ENCODE measurements at regions not wholly inside any gene's neighbourhood (a gene's known extent, or its start where the extent isn't known, plus 50 kb on each side); places are given as distances from the start of the nearest gene placed in this dataset.

DNA sequence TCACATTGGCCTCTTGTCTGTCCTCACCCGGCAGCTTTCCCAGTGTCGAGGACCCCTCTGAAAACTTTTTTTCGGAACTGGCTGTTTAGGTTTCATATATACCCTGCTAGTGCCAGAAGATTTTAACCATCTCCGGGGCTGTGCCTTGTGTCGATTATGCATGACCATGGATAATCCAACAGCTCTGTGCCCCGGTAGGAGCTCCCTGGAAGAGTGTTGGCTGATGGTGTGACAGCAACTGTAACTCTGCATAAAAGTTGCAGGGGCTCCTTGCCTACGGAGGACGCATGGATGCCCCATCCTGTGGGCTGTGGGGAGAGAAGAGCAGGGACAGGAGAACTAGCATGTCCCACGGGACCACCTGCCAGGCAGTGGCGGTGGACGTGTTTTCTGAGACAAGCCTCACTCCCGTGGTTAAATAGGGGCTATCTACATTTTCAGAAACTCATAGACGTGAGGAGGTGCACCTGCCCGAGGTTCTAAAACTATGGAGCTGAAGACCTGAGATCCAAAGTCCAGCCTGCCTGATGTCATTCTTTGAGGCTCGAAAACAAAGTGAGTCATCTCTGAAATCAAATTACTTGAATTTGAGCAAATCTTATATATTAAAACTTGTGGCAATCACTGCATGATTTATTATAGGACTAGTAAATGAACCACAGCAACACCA is 437.2 kb upstream of the HS6ST1 start:
- in situ Hi-C loops (cut with HindIII; ENCODE audit: low sequenced_read_pairs), result no loop called here

DNA sequence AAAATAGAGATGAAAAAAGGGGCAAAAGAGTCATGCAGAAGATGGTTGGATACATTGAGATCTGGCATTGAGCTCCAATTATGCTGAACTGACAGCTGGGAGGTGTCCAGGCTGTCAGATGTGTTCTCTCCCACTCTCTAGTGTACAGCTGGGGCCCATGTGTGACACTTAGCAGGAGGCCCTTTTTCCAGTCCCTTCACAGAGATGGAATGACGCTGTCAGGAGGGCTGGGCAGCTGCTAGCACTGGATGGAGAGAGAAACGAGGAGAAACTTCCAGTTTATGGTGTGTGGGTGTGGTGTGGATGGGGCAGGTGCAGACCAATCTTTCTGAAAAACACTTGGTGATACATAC is 437.7 kb upstream of the HS6ST1 start:
- in situ Hi-C loops (cut with HindIII; ENCODE audit: low sequenced_read_pairs), result no loop called here

- in situ Hi-C loops (cut with HindIII; ENCODE audit: low sequenced_read_pairs), result no loop called here
Observed at GRCh38 chr2:128765811-128766210, 447.1 kb upstream of the HS6ST1 start.

GRCh38 chr2:128768041-128768440 is 449.4 kb upstream of the HS6ST1 start:
- in situ Hi-C loops (cut with HindIII; ENCODE audit: low sequenced_read_pairs), result no loop called here

- in situ Hi-C loops (cut with HindIII; ENCODE audit: low sequenced_read_pairs), result no loop called here
Observed at GRCh38 chr2:128769457-128770142, 450.9 kb upstream of the HS6ST1 start.

- in situ Hi-C loops (cut with HindIII; ENCODE audit: low sequenced_read_pairs), result no loop called here
Observed at GRCh38 chr2:128770143-128771085, 451.7 kb upstream of the HS6ST1 start.

GRCh38 chr2:128771401-128771800 is 452.7 kb upstream of the HS6ST1 start:
- in situ Hi-C loops (cut with HindIII; ENCODE audit: low sequenced_read_pairs), result no loop called here

DNA sequence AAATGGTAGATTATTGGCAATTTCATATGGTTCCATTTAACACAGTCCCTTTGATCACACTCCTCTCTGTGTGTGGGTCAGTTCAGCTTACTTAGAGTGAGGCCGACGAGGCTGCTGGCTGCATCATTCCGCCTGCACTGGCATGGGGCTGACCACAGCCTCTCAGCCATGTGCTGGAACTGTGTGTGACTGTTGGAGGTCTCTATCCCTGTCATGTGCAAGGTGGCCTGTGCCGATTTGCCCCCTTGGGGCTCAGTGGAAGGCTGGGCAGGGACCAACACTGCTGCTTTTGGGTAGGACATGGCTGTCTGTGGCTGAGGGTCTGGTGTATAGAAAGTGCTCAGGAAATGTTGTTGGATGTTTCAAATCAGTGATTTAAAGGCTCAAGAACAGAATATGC is 454.0 kb upstream of the HS6ST1 start:
- in situ Hi-C loops (cut with HindIII; ENCODE audit: low sequenced_read_pairs), result no loop called here

GRCh38 chr2:128773641-128774319 is 455.1 kb upstream of the HS6ST1 start:
- in situ Hi-C loops (cut with HindIII; ENCODE audit: low sequenced_read_pairs), result no loop called here

GRCh38 chr2:128774320-128775216 is 455.9 kb upstream of the HS6ST1 start:
- in situ Hi-C loops (cut with HindIII; ENCODE audit: low sequenced_read_pairs), result no loop called here

DNA sequence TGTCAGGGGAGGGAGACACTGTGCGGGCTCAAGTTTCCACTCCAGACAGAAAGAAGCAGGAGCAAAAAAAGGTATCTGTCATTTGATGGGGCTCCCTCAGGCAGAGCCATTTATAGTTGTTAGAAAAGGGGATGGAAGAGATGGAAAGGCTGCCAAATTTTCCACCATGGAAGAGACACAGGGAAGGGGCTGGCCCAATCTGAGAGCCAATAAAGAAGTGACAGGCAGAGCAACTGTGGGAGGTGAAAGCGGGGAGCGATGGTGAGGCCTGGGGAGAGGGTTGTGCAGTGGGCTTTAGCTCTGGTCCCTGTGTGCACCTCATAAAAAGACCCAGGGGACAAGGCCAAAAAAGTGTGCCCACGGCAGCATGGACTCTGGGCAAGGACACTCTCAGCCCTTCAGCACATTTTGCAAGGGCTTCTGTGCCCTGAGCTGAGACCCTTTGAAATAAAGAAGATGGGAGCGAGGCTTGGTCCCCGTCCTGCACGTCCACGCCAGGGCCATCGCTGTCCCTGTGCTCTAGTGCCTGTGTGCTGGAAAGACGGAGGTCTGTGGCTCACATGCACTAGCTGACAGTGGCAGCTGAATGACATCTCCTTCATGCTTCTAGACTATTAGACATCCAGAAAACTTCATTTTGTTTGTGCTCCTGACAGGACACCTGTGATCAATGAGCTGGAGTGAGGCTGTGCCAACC is 456.7 kb upstream of the HS6ST1 start:
- in situ Hi-C loops (cut with HindIII; ENCODE audit: low sequenced_read_pairs), result no loop called here

- in situ Hi-C loops (cut with HindIII; ENCODE audit: low sequenced_read_pairs), result no loop called here
Observed at GRCh38 chr2:128775914-128776285, 457.2 kb upstream of the HS6ST1 start.

- in situ Hi-C loops (cut with HindIII; ENCODE audit: low sequenced_read_pairs), result no loop called here
Observed at GRCh38 chr2:128776461-128777195, 458.0 kb upstream of the HS6ST1 start.

DNA sequence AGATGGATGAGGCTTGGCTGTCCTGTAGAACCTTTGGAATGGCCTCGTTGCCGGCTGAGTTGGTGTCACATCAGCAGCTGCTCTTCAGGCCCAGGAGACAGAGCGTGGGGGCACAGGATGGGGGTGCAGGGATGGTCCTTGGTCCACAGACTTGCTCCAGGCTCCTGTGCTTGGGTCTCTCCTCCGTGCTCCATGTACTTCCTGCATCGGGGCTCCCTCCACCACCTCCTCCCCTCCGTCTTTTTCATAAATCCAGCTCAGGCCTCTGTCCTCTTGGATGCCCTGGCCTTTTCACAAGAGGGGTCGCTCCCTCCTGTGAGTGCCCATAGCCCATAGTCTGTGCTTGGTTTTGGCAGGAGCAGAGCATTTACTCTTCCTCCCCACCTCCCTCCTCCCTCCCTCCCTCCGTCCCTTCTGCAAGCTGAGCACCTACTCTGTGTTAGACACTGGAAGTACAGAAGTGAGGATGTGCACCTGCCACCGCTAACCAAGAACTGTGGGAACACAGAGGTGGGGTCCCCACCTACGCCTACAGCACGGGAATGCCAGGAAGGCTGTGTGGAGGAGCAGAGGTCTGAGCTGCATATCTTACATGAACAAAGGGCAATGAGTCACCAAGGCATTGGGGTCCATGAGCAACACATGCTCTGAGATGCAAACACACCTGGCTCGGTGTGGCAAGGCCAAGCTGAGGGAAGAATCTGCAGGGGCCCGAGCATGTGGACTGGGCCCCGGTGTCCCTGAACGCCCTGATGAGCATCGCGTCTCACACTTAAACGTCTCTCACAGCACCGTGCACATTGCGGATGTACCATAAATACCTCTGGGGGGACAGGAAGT is 458.7 kb upstream of the HS6ST1 start:
- in situ Hi-C loops (cut with HindIII; ENCODE audit: low sequenced_read_pairs), result no loop called here

DNA sequence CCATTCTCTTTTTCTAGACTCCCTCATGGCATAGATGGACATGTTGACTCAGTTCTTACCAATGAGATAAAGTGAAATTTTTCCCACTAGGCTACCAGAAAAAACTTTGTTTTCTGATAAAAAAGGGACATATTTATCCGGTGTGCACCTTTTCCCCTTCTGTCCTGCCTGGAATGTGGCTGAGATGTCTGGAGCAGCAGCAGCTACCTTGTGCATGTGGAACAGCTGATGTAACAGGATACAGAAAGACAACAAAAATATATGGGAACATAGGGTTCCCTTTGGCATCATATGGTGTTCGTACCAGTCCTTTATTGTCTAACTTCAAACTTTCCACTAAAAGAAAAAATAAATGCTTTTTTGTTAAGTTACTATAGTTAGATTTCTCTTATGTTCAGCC is 460.2 kb upstream of the HS6ST1 start:
- in situ Hi-C loops (cut with HindIII; ENCODE audit: low sequenced_read_pairs), result no loop called here

DNA sequence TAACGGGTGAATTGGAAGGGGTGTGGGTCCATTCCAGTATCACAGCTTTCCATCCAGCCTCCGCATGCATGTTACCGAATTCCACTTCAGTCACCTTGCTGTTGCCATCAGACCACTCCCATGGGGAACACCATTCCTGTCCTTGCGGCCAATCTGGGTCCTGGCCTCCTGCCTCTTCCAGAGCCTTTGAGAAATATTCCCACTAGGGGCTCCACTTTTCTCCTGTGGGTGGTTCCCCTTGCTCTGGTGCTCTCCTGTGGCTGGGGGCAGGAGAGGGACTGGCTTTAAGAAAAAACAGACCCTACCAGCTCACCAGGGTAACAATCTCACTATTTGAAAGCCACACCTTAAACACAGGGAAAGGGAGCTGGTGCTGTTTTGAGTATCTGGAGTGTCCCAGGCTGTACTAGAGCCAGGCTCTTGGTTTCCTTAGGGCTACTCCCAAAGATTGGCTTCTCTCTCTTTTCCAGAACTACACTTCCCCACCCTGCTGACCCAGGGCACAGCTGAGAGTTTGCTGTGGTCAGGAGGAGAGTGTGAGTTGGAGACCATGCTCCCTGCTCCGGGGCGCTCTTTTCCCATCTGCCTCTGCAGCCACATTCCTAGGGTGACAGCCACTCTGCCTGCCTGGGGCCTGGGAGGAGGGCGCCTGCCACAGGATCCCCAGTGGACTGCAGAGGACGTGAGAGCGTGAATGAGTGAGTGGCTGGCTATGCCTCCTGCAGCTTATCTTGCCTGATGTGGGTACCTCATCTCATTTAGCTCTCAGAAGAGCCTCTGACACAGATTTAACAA is 460.8 kb upstream of the HS6ST1 start:
- in situ Hi-C loops (cut with HindIII; ENCODE audit: low sequenced_read_pairs), result no loop called here

GRCh38 chr2:128780434-128781080 is 461.9 kb upstream of the HS6ST1 start:
- in situ Hi-C loops (cut with HindIII; ENCODE audit: low sequenced_read_pairs), result no loop called here
